ENCODE measurements at regions not wholly inside any gene's neighbourhood (a gene's known extent, or its start where the extent isn't known, plus 50 kb on each side); places are given as distances from the start of the nearest gene placed in this dataset.
"Not testable (repeated sequence)": the region's sequence is repeated elsewhere in the genome, so short reads cannot be mapped to it uniquely, and the experiment has no call there.

- not testable (repeated sequence) for DNase-seq
Observed at GRCh38 chr9:41606961-41607547, 417.9 kb upstream of the ZNG1F start.

GRCh38 chr9:41565572-41565971, 376.5 kb upstream of the ZNG1F start:
- DNase-seq: not testable (repeated sequence)

Data from activated CD4-positive, alpha-beta T cell treated with anti-CD3 and anti-CD28 coated beads, Interleukin-2, Interleukin-6, amounts not matched to agents 100 ng/mL and 50 ng/mL, durations not matched to agents 16 hours and 8 hours (primary cell).